ENCODE measurements at regions not wholly inside any gene's neighbourhood (a gene's known extent, or its start where the extent isn't known, plus 50 kb on each side); places are given as distances from the start of the nearest gene placed in this dataset.

DNA sequence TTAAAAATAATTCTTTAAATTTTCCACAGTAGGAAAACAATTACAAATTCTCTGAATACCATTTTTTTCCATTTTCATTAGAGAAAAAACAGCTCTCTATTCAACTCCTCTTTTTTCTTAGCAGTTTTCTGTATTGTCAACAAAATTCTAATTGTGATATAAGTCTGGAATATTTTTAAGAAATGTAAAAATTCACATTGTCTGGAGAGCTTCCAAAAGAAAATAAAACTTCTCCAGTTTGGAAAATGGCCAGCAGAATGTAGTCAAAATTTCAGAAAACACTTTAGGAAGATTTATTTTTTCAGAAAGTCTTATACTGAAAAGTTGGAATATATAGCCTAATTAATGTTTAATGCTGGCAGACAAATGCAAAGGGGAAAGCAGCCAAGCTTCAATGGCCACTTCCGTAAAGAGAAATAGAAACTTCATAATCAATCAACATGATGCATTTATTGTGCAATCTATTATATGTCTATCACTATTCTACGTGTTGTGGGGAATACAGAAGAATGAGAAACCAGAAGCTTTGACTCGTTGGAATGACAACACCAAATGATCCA, 733.2 kb upstream of the PKDCC start:
- intact Hi-C loops (cut with micrococcal nuclease; ENCODE audit: unreplicated experiment) (no loop called here), in situ Hi-C loops (cut with MboI) (no loop called here)
- Histone ChIP-seq H2AFZ (ENCODE audit: control insufficient read depth, low read depth, low read length) (no peak overlapping the region), H3K36me3 (ENCODE audit: control insufficient read depth in 2 of 2, insufficient read depth in 2 of 2, low read length in 1 of 2) (no peaks in the 10 kb centered on the region), H3K9ac (ENCODE audit: control insufficient read depth, insufficient read depth, low read length) (no peak overlapping the region), H3K4me1 (ENCODE audit: control insufficient read depth, insufficient read depth, low read length) (no peaks in the 10 kb centered on the region), H3K4me2 (ENCODE audit: control insufficient read depth, insufficient read depth) (no peak overlapping the region), H3K27ac (ENCODE audit: control insufficient read depth, insufficient read depth) (no peak overlapping the region), H3K4me3 (no peak overlapping the region), H3K79me2 (ENCODE audit: control insufficient read depth, insufficient read depth, low read length) (no peaks in the 10 kb centered on the region), H3K27me3 (replicated peaks in 1 of 2; ENCODE audit: control insufficient read depth in 2 of 2, insufficient read depth in 2 of 2, low read length in 1 of 2) (no peaks in the 10 kb centered on the region), H3K9me3 (replicated peaks; ENCODE audit: control insufficient read depth, insufficient read depth, low read length) (no peaks in the 10 kb centered on the region), H4K20me1 (ENCODE audit: control insufficient read depth, insufficient read depth) (no peaks in the 10 kb centered on the region)
- TF ChIP-seq LARP7 (IDR thresholded peaks at IDR 0.05) = no peak
- TF ChIP-seq ZNF207 (IDR thresholded peaks at IDR 0.05; ENCODE audit: borderline replicate concordance) = no peak
- no peak for TF ChIP-seq BHLHE40 (IDR thresholded peaks at IDR 0.05; ENCODE audit: borderline replicate concordance in 1 of 2, low read depth in 2 of 2, low read length in 1 of 2)
- TF ChIP-seq CREB1 (IDR thresholded peaks at IDR 0.05; ENCODE audit: low read depth) = no peak
- TF ChIP-seq JUND (IDR thresholded peaks at IDR 0.05; ENCODE audit: low read depth, low read length) = no peak
- TF ChIP-seq, protein P1, sequence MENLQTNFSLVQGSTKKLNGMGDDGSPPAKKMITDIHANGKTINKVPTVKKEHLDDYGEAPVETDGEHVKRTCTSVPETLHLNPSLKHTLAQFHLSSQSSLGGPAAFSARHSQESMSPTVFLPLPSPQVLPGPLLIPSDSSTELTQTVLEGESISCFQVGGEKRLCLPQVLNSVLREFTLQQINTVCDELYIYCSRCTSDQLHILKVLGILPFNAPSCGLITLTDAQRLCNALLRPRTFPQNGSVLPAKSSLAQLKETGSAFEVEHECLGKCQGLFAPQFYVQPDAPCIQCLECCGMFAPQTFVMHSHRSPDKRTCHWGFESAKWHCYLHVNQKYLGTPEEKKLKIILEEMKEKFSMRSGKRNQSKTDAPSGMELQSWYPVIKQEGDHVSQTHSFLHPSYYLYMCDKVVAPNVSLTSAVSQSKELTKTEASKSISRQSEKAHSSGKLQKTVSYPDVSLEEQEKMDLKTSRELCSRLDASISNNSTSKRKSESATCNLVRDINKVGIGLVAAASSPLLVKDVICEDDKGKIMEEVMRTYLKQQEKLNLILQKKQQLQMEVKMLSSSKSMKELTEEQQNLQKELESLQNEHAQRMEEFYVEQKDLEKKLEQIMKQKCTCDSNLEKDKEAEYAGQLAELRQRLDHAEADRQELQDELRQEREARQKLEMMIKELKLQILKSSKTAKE (IDR thresholded peaks at IDR 0.05; ENCODE audit: low read depth, poor library complexity, severe bottlenecking) = no peak
- TF ChIP-seq ESRRA (IDR thresholded peaks at IDR 0.05; ENCODE audit: low read length) = no peak
- no peak for TF ChIP-seq IKZF1 (conservative IDR thresholded peaks at IDR 0.05)
- TF ChIP-seq CBX3 (IDR thresholded peaks at IDR 0.05; ENCODE audit: borderline replicate concordance, low read depth) = no peak
- TF ChIP-seq NFYB (IDR thresholded peaks at IDR 0.05; ENCODE audit: insufficient read depth, low read depth, low read length) = no peak
- no peak for TF ChIP-seq NR2F1 (conservative IDR thresholded peaks at IDR 0.05)
- TF ChIP-seq SMC3 (IDR thresholded peaks at IDR 0.05; ENCODE audit: borderline replicate concordance, low read length) = no peak
- TF ChIP-seq KLF5 (IDR thresholded peaks at IDR 0.05; ENCODE audit: partially characterized antibody) = no peak
- TF ChIP-seq RELA (IDR thresholded peaks at IDR 0.05; ENCODE audit: borderline replicate concordance, partially characterized antibody) = no peak
- TF ChIP-seq, protein P2, sequence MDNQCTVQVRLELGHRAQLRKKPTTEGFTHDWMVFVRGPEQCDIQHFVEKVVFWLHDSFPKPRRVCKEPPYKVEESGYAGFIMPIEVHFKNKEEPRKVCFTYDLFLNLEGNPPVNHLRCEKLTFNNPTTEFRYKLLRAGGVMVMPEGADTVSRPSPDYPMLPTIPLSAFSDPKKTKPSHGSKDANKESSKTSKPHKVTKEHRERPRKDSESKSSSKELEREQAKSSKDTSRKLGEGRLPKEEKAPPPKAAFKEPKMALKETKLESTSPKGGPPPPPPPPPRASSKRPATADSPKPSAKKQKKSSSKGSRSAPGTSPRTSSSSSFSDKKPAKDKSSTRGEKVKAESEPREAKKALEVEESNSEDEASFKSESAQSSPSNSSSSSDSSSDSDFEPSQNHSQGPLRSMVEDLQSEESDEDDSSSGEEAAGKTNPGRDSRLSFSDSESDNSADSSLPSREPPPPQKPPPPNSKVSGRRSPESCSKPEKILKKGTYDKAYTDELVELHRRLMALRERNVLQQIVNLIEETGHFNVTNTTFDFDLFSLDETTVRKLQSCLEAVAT (IDR thresholded peaks at IDR 0.05) = no peak
- no peak for TF ChIP-seq RUNX3 (IDR thresholded peaks at IDR 0.05; ENCODE audit: low read length)
- TF ChIP-seq, protein P3, sequence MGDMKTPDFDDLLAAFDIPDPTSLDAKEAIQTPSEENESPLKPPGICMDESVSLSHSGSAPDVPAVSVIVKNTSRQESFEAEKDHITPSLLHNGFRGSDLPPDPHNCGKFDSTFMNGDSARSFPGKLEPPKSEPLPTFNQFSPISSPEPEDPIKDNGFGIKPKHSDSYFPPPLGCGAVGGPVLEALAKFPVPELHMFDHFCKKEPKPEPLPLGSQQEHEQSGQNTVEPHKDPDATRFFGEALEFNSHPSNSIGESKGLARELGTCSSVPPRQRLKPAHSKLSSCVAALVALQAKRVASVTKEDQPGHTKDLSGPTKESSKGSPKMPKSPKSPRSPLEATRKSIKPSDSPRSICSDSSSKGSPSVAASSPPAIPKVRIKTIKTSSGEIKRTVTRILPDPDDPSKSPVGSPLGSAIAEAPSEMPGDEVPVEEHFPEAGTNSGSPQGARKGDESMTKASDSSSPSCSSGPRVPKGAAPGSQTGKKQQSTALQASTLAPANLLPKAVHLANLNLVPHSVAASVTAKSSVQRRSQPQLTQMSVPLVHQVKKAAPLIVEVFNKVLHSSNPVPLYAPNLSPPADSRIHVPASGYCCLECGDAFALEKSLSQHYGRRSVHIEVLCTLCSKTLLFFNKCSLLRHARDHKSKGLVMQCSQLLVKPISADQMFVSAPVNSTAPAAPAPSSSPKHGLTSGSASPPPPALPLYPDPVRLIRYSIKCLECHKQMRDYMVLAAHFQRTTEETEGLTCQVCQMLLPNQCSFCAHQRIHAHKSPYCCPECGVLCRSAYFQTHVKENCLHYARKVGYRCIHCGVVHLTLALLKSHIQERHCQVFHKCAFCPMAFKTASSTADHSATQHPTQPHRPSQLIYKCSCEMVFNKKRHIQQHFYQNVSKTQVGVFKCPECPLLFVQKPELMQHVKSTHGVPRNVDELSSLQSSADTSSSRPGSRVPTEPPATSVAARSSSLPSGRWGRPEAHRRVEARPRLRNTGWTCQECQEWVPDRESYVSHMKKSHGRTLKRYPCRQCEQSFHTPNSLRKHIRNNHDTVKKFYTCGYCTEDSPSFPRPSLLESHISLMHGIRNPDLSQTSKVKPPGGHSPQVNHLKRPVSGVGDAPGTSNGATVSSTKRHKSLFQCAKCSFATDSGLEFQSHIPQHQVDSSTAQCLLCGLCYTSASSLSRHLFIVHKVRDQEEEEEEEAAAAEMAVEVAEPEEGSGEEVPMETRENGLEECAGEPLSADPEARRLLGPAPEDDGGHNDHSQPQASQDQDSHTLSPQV (IDR thresholded peaks at IDR 0.05) = no peak
- TF ChIP-seq CHD2 (IDR thresholded peaks at IDR 0.05; ENCODE audit: borderline replicate concordance, low read depth, low read length) = no peak
- TF ChIP-seq POU2F2 (IDR thresholded peaks at IDR 0.05; ENCODE audit: borderline replicate concordance, low read depth, low read length) = no peak
- WGBS (ENCODE audit: insufficient coverage, insufficient replicate concordance, low lambda C conversion rate, missing lambda C conversion rate) = 0% methylated on average over 3 of the region's 3 CpGs
- DNase-seq (ENCODE audit: low read depth, low spot score) (no peak), FAIRE-seq (no peak), ATAC-seq (no peak)
- SMC1A ChIA-PET (ENCODE audit: uncharacterized antibody, unreplicated experiment) = no interaction called here
- no TSS peak for BruUV-seq (replicated peaks)
- POLR2A ChIA-PET = no interaction called here
- CTCF ChIA-PET = no interaction called here
- RAD21 ChIA-PET (ENCODE audit: unreplicated experiment) = no interaction called here

Measured in GM12878 (cell line).